ENCODE measurements at regions not wholly inside any gene's neighbourhood (a gene's known extent, or its start where the extent isn't known, plus 50 kb on each side); places are given as distances from the start of the nearest gene placed in this dataset.

DNA sequence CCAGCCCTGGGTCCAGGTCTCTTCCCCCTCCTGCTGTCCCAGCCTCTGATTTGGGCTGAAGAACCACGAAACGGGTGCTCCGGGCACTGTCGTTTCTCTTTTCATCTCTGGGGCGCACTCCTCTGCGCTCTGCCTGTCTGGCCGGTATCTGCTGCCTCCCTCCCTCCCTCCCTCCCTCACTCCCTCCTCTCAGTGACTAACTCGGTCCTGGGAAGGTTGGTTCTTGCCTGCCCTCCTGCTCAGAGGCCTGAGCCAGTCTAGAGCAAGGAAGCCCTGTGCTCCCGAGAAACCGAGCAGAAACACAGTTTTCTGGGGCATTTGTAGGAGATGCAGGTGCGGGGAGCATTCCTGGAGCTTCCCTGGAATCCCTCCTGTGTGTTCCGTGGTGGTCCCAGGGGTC lies 1235.2 kb downstream of the BRD1 start:
- TF ChIP-seq EP300 (IDR thresholded peaks at IDR 0.05) (no peak), POLR2A (IDR thresholded peaks at IDR 0.05) (no peak), POLR2AphosphoS5 (IDR thresholded peaks at IDR 0.05) (no peak), CTCF (IDR thresholded peaks at IDR 0.05) (no peak)
- Histone ChIP-seq H3K4me1 (no peaks in the 10 kb centered on the region), H3K9me3 (no peaks in the 10 kb centered on the region), H3K27me3 (peaks cover 0 to 61% (median 0%) of the 10 kb centered on the region in 3 donors), H3K27ac (no peak overlapping the region), H3K36me3 (no peaks in the 10 kb centered on the region), H3K4me3 (no peak overlapping the region)
- DNase-seq, result no peak
- intact Hi-C loops (cut with DNase I; ENCODE audit: low total_unique reads), result no loop called here
- WGBS, 5 donors, result 63 to 81% (median 72%) methylated on average over 8 to 12 of the region's 12 CpGs

DNA sequence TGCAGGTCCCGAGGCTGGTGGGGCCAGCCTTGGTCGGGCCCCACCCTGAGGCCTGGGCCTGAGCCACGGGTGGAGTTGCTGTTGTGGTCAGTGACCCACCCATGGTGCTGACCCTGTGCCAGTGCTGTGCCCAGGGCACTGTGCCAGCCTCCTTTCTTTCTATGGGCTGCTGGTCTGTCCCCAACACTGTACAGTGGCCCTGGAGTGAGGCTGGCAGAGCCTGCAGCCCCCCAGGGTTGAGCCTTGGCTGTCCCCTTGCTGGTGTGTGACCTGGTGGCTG lies 1235.7 kb downstream of the BRD1 start:
- 15 to 60% (median 46%) methylated on average over 2 to 3 of the region's 3 CpGs; no CpG with 5 or more reads in 1 of the 5 donors for WGBS, 5 donors
- intact Hi-C loops (cut with DNase I; ENCODE audit: low total_unique reads), result no loop called here
- Histone ChIP-seq H3K4me1 (no peaks in the 10 kb centered on the region), H3K27ac (no peak overlapping the region), H3K27me3 (peaks cover 0 to 66% (median 0%) of the 10 kb centered on the region in 3 donors), H3K36me3 (no peaks in the 10 kb centered on the region), H3K4me3 (no peak overlapping the region), H3K9me3 (no peaks in the 10 kb centered on the region)
- no peak for DNase-seq
- TF ChIP-seq POLR2AphosphoS5 (IDR thresholded peaks at IDR 0.05) (no peak), EP300 (IDR thresholded peaks at IDR 0.05) (no peak), CTCF (IDR thresholded peaks at IDR 0.05) (no peak), POLR2A (IDR thresholded peaks at IDR 0.05) (no peak)

DNA sequence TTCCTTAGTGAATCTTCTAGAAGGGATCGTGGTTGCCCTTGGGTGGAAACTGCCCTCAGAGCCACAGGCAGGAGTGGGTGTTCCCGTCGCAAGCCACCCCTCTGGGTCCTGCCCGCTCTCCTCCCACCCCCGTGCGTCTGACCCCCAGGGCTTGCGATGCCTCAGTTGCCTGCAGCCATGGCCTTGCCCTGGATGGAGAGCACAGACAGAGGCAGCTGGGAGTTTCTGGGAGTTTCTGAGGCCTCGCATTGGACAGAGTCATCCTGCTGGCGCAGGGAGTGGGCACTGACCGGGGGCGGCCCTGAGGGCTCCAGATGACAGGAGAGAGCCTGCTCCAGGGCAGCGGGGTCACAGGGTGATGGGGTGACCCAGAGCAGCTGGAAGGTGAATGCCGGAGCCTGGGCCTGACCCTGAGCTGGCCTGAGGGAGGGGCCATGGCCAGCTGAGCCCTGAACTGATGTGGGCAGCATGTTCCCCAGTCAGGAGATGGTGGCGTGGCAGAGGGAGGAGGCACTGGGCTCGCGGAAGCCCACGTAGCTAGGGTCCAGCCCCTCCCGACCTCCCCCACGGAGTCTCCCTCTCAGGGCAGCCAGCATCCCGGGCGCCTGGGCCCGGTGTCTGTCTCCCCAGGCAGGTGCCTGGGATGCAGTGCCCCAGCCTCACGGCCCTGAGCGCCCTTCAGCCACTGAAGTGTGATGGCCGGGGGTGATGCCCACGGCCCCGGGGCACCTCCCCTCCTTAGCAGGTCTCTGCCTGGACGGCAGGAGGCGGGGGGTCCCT lies 1236.2 kb downstream of the BRD1 start:
- intact Hi-C loops (cut with DNase I; ENCODE audit: low total_unique reads), result no loop called here
- no peaks in the 10 kb centered on the region for H3K9me3 ChIP-seq
- WGBS, 5 donors, result 80 to 91% (median 87%) methylated on average over 3 to 29 of the region's 29 CpGs

DNA sequence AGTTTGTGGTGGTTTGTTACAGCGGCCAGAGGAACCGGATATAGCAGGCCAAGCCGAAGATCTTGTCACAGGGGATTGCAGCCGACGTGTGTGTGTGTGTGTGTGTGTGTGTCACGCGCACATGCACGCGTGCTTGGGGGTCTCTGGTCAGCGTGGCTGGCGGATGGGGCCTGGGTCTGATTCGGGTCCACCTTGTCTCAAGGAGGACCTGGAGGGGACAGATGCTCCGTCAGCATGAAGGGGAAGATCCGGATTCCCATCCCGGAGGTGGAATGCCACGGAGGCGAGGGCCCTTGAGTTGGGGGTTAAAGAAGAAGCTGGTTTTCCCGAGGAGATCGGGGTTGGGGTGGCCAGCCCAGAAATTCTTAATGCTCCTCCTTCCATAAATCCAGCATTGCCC lies 1237.8 kb downstream of the BRD1 start:
- H3K27ac ChIP-seq, result no peak overlapping the region
- H3K9me3 ChIP-seq, result no peaks in the 10 kb centered on the region
- TF ChIP-seq EP300 (IDR thresholded peaks at IDR 0.05) (no peak), POLR2A (IDR thresholded peaks at IDR 0.05) (no peak), POLR2AphosphoS5 (IDR thresholded peaks at IDR 0.05) (no peak), CTCF (IDR thresholded peaks at IDR 0.05) (no peak)
- peaks cover 0 to 83% (median 0%) of the 10 kb centered on the region in 3 donors for H3K27me3 ChIP-seq
- H3K4me3 ChIP-seq, result no peak overlapping the region
- DNase-seq, result no peak
- no peaks in the 10 kb centered on the region for H3K36me3 ChIP-seq
- WGBS, 5 donors, result 87 to 92% (median 91%) methylated on average over 19 of the region's 19 CpGs
- peaks cover 0 to 6% (median 0%) of the 10 kb centered on the region in 4 donors for H3K4me1 ChIP-seq
- intact Hi-C loops (cut with DNase I; ENCODE audit: low total_unique reads), result no loop called here

More for the DNA sequence above, 1236.2 kb downstream of the BRD1 start:
- Histone ChIP-seq H3K36me3 (no peaks in the 10 kb centered on the region), H3K27me3 (peaks cover 0 to 71% (median 0%) of the 10 kb centered on the region in 3 donors), H3K27ac (no peak overlapping the region), H3K4me3 (no peak overlapping the region), H3K4me1 (no peaks in the 10 kb centered on the region)
- TF ChIP-seq EP300 (IDR thresholded peaks at IDR 0.05) (no peak), CTCF (IDR thresholded peaks at IDR 0.05) (no peak), POLR2A (IDR thresholded peaks at IDR 0.05) (no peak), POLR2AphosphoS5 (IDR thresholded peaks at IDR 0.05) (no peak)
- no peak for DNase-seq
